PC-9 (cell line): ENCODE measurements at regions not wholly inside any gene's neighbourhood (a gene's known extent, or its start where the extent isn't known, plus 50 kb on each side); places are given as distances from the start of the nearest gene placed in this dataset.

ENCODE experiments used
- EZH2 ChIP-seq: fragments of 200-600 bp; sonication (generic); IDR thresholded peaks from 2 replicates; pipeline ENCODE4 v1.8.0; 2017; ENCODE audit warnings: antibody characterized with exemption, low read depth
- TF ChIP-seq, protein P1 (sequence below): fragments of 200-600 bp; sonication (generic); conservative IDR thresholded peaks from 2 replicates; pipeline ENCODE4 v1.6.1; 2017; ENCODE audit warnings: mixed run types, antibody characterized with exemption, mild to moderate bottlenecking, moderate library complexity

DNA sequence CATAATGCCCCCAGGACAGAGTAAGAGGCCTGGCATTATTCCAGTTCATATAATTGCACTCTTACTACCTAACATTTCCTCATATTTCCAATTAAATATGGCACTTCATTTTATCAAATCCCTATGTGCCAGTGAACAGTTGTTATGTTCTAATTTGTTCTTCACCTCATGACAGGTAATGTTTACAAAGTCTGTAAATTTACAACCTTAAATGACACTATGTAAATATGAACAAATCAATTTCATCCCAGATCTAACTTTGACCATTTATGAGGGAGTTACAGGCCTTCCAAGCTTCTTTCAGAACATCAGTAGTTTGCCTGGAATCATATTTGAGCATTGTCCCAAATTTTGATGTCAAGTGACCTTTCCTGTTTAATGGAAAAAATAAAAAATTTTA lies 592.6 kb upstream of the CDH6 start:
- TF ChIP-seq, protein P1, sequence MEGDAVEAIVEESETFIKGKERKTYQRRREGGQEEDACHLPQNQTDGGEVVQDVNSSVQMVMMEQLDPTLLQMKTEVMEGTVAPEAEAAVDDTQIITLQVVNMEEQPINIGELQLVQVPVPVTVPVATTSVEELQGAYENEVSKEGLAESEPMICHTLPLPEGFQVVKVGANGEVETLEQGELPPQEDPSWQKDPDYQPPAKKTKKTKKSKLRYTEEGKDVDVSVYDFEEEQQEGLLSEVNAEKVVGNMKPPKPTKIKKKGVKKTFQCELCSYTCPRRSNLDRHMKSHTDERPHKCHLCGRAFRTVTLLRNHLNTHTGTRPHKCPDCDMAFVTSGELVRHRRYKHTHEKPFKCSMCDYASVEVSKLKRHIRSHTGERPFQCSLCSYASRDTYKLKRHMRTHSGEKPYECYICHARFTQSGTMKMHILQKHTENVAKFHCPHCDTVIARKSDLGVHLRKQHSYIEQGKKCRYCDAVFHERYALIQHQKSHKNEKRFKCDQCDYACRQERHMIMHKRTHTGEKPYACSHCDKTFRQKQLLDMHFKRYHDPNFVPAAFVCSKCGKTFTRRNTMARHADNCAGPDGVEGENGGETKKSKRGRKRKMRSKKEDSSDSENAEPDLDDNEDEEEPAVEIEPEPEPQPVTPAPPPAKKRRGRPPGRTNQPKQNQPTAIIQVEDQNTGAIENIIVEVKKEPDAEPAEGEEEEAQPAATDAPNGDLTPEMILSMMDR: no peak
- TF ChIP-seq EZH2: no peak
